GM12878 (cell line): ENCODE measurements at regions not wholly inside any gene's neighbourhood (a gene's known extent, or its start where the extent isn't known, plus 50 kb on each side); places are given as distances from the start of the nearest gene placed in this dataset.

Experiments used
- ATAC-seq: fragments of 200-7000 bp; cut with Tn5 transposase; 3 replicates; pipeline ENCODE4 v1.9.1; 2020; ENCODE audit warnings: mild to moderate bottlenecking, moderate library complexity
- BruUV-seq: library from RNA; stranded (reverse); fragments of 400-500 nt; replicated peaks from 2 replicates; lab custom pipeline; 2021; lab: Mats Ljungman, UMichigan
- CTCF ChIA-PET: fragments of 300-600 bp; sonication (Branson Sonifier 250); formaldehyde crosslinking; extraction: SDS; loops from one replicate; lab custom pipeline; 2021; ENCODE audit warnings: inconsistent platforms; lab: Yijun Ruan, JAX
- POLR2A ChIA-PET: fragments of 350-600 bp; formaldehyde crosslinking; extraction: SDS; loops from one replicate; lab custom pipeline; 2021; ENCODE audit warnings: inconsistent platforms; lab: Charles Lee
- RAD21 ChIA-PET: fragments of 300-600 bp; sonication (Branson Sonifier 250); formaldehyde crosslinking; loops from one replicate; lab custom pipeline; 2023; ENCODE audit warnings: antibody characterized with exemption; ENCODE audit not compliant: unreplicated experiment; lab: Charles Lee
- SMC1A ChIA-PET: fragments of 300-600 bp; sonication (Branson Sonifier 250); formaldehyde crosslinking; loops from one replicate; lab custom pipeline; 2023; ENCODE audit not compliant: unreplicated experiment, uncharacterized antibody; lab: Charles Lee
- DNase-seq: peaks from one replicate; pipeline ENCODE4 v3.0.0-alpha.2; 2011; ENCODE audit warnings: low read depth, low spot score
- FAIRE-seq: peaks from 3 replicates; lab custom pipeline; 2011; peaks lifted over from hg19 to GRCh38; lab: Jason Lieb, UNC
- H2AFZ ChIP-seq: 2 replicates; pipeline ENCODE4 v1.6.0; 2011; ENCODE audit warnings: low read depth, low read length, control low read depth; ENCODE audit not compliant: control insufficient read depth
- H3K27ac ChIP-seq: 2 replicates; pipeline ENCODE4 v1.5.1; 2011; ENCODE audit warnings: control low read depth; ENCODE audit not compliant: control insufficient read depth, insufficient read depth
- H3K27me3 ChIP-seq, 2 experiments: replicated peaks in 1 of 2; 2 replicates each; pipeline versions ENCODE4 v1.6.0 to v1.6.1; 2011; ENCODE audit warnings: low read length in 1 of 2; ENCODE audit not compliant: control insufficient read depth in 2 of 2, insufficient read depth in 2 of 2
- H3K36me3 ChIP-seq, 2 experiments: 2 replicates each; pipeline ENCODE4 v1.5.1; 2011; ENCODE audit warnings: low read length in 1 of 2; ENCODE audit not compliant: control insufficient read depth in 2 of 2, insufficient read depth in 2 of 2
- H3K4me1 ChIP-seq: 2 replicates; pipeline ENCODE4 v1.6.1; 2011; ENCODE audit warnings: mild to moderate bottlenecking, low read length, moderate library complexity, mixed read lengths; ENCODE audit not compliant: control insufficient read depth, insufficient read depth
- H3K4me2 ChIP-seq: 2 replicates; pipeline ENCODE4 v1.6.0; 2011; ENCODE audit warnings: control low read depth; ENCODE audit not compliant: control insufficient read depth, insufficient read depth
- H3K4me3 ChIP-seq: fragments of 200-600 bp; sonication (generic); 2 replicates; pipeline ENCODE4 v1.5.1; 2016
- H3K79me2 ChIP-seq: 2 replicates; pipeline ENCODE4 v1.6.0; 2011; ENCODE audit warnings: low read length; ENCODE audit not compliant: control insufficient read depth, insufficient read depth
- H3K9ac ChIP-seq: 2 replicates; pipeline ENCODE4 v1.8.0; 2011; ENCODE audit warnings: low read length, control low read depth, mixed read lengths; ENCODE audit not compliant: control insufficient read depth, insufficient read depth
- H3K9me3 ChIP-seq: replicated peaks from 3 replicates; pipeline ENCODE4 v1.5.1; 2011; ENCODE audit warnings: mild to moderate bottlenecking, low read length; ENCODE audit not compliant: control insufficient read depth, insufficient read depth
- H4K20me1 ChIP-seq: 2 replicates; pipeline ENCODE4 v1.6.0; 2011; ENCODE audit not compliant: control insufficient read depth, insufficient read depth
- BRCA1 ChIP-seq: IDR thresholded peaks from 2 replicates; pipeline ENCODE4 v1.6.1; 2011; ENCODE audit warnings: low read depth, low read length, improper control_type of control experiment
- CBFB ChIP-seq: IDR thresholded peaks from 2 replicates; pipeline ENCODE4 v1.6.1; 2016; ENCODE audit warnings: antibody characterized with exemption, low read depth
- ELK1 ChIP-seq: IDR thresholded peaks from 2 replicates; pipeline ENCODE4 v1.6.1; 2012; ENCODE audit warnings: low read depth, low read length, improper control_type of control experiment
- HDAC6 ChIP-seq: fragments of 200-600 bp; sonication (generic); IDR thresholded peaks from one replicate; pipeline ENCODE4 v1.8.0; 2017; ENCODE audit warnings: antibody characterized with exemption; ENCODE audit not compliant: unreplicated experiment
- MEF2B ChIP-seq: fragments of 450-650 bp; IDR thresholded peaks from 2 replicates; pipeline ENCODE4 v1.6.1; 2018; ENCODE audit warnings: mild to moderate bottlenecking, moderate library complexity; ENCODE audit not compliant: partially characterized antibody, poor library complexity, severe bottlenecking
- MXI1 ChIP-seq: fragments of 150-350 bp; IDR thresholded peaks from 2 replicates; pipeline ENCODE4 v1.6.1; 2011; ENCODE audit warnings: low read depth, mild to moderate bottlenecking, inconsistent platforms, low read length, improper control_type of control experiment
- NR2C1 ChIP-seq: fragments of 450-650 bp; IDR thresholded peaks from 2 replicates; pipeline ENCODE4 v1.6.1; 2017; ENCODE audit warnings: antibody characterized with exemption, mild to moderate bottlenecking, moderate library complexity
- POLR2AphosphoS2 ChIP-seq: IDR thresholded peaks from 2 replicates; pipeline ENCODE4 v1.6.1; 2011; ENCODE audit warnings: low read depth, mild to moderate bottlenecking, low read length, improper control_type of control experiment, moderate library complexity
- RCOR1 ChIP-seq: conservative IDR thresholded peaks from 2 replicates; pipeline ENCODE4 v1.6.1; 2012; ENCODE audit warnings: low read depth, low read length, improper control_type of control experiment
- SUZ12 ChIP-seq: fragments of 200-600 bp; sonication (generic); IDR thresholded peaks from one replicate; pipeline ENCODE4 v1.6.1; 2018; ENCODE audit warnings: antibody characterized with exemption, mild to moderate bottlenecking; ENCODE audit not compliant: unreplicated experiment
- ZBED1 ChIP-seq: IDR thresholded peaks from 2 replicates; pipeline ENCODE4 v1.6.1; 2016; ENCODE audit warnings: borderline replicate concordance
- ZBTB4 ChIP-seq: fragments of 450-650 bp; formaldehyde crosslinking; IDR thresholded peaks from 2 replicates; pipeline ENCODE4 v1.4.0; 2022; ENCODE audit warnings: mild to moderate bottlenecking, moderate library complexity
- ZNF217 ChIP-seq: fragments of 450-650 bp; IDR thresholded peaks from 2 replicates; pipeline ENCODE4 v1.6.1; 2017; ENCODE audit warnings: antibody characterized with exemption, mild to moderate bottlenecking
- ZZZ3 ChIP-seq: IDR thresholded peaks from 2 replicates; pipeline ENCODE4 v1.6.1; 2011; ENCODE audit warnings: low read depth; ENCODE audit not compliant: control insufficient read depth, insufficient read length
- WGBS: methylation state at CpG from one replicate; pipeline ENCODE4 v1.1.6; 2016; ENCODE audit warnings: low lambda C conversion rate; ENCODE audit not compliant: insufficient replicate concordance, insufficient coverage; ENCODE audit errors: missing lambda C conversion rate; 5-methylcytosine and 5-hydroxymethylcytosine counted together
- in situ Hi-C: fragments of 300-500 bp; cut with MboI; formaldehyde crosslinking; loops from 9 replicates; pipeline ENCODE4 v1.14.3; 2018; ENCODE audit warnings: mixed read lengths
- intact Hi-C: fragments of 100-400 bp; cut with micrococcal nuclease; formaldehyde crosslinking; loops from one replicate; pipeline ENCODE4 v1.14.2; 2022; ENCODE audit not compliant: unreplicated experiment
- TF ChIP-seq, protein P1 (sequence below): fragments of 450-650 bp; IDR thresholded peaks from 2 replicates; pipeline ENCODE4 v1.6.1; 2018; ENCODE audit warnings: mild to moderate bottlenecking, low read depth, moderate library complexity; ENCODE audit not compliant: partially characterized antibody

- no peaks in the 10 kb centered on the region for H3K27me3 ChIP-seq
- H3K4me3 ChIP-seq, result no peak overlapping the region
- no peak for FAIRE-seq
- no peak overlapping the region for H3K27ac ChIP-seq
- TF ChIP-seq, protein P1, sequence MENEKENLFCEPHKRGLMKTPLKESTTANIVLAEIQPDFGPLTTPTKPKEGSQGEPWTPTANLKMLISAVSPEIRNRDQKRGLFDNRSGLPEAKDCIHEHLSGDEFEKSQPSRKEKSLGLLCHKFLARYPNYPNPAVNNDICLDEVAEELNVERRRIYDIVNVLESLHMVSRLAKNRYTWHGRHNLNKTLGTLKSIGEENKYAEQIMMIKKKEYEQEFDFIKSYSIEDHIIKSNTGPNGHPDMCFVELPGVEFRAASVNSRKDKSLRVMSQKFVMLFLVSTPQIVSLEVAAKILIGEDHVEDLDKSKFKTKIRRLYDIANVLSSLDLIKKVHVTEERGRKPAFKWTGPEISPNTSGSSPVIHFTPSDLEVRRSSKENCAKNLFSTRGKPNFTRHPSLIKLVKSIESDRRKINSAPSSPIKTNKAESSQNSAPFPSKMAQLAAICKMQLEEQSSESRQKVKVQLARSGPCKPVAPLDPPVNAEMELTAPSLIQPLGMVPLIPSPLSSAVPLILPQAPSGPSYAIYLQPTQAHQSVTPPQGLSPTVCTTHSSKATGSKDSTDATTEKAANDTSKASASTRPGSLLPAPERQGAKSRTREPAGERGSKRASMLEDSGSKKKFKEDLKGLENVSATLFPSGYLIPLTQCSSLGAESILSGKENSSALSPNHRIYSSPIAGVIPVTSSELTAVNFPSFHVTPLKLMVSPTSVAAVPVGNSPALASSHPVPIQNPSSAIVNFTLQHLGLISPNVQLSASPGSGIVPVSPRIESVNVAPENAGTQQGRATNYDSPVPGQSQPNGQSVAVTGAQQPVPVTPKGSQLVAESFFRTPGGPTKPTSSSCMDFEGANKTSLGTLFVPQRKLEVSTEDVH, result no peak
- TF ChIP-seq MEF2B (no peak), RCOR1 (no peak), POLR2AphosphoS2 (no peak), ELK1 (no peak), SUZ12 (no peak), CBFB (no peak), MXI1 (no peak), ZZZ3 (no peak), NR2C1 (no peak), ZNF217 (no peak), ZBED1 (no peak), HDAC6 (no peak), BRCA1 (no peak), ZBTB4 (no peak)
- in situ Hi-C loops (no loop called here), intact Hi-C loops (no loop called here)
- CTCF ChIA-PET, result no interaction called here
- RAD21 ChIA-PET, result no interaction called here
- no peaks in the 10 kb centered on the region for H3K4me1 ChIP-seq
- H3K9me3 ChIP-seq, result no peaks in the 10 kb centered on the region
- 3% methylated on average over 2 of the region's 2 CpGs for WGBS
- no TSS peak for BruUV-seq
- no peak for DNase-seq
- H3K36me3 ChIP-seq, result no peaks in the 10 kb centered on the region
- H4K20me1 ChIP-seq, result no peaks in the 10 kb centered on the region
- H3K4me2 ChIP-seq, result no peak overlapping the region
- POLR2A ChIA-PET, result no interaction called here
- ATAC-seq, result no peak
- no peak overlapping the region for H3K9ac ChIP-seq
- H2AFZ ChIP-seq, result no peak overlapping the region
- SMC1A ChIA-PET, result no interaction called here
- H3K79me2 ChIP-seq, result no peaks in the 10 kb centered on the region
Measured at GRCh38 chr6:76914737-76915136, 548.6 kb downstream of the HTR1B start.
